Astrocyte of the spinal cord (primary cell): ENCODE measurements at regions not wholly inside any gene's neighbourhood (a gene's known extent, or its start where the extent isn't known, plus 50 kb on each side); places are given as distances from the start of the nearest gene placed in this dataset.

ENCODE experiments used
- DNase-seq: peaks from one replicate; pipeline ENCODE4 v3.0.0; 2011; ENCODE audit warnings: low read depth, low spot score
- H3K4me3 ChIP-seq: 2 replicates; pipeline ENCODE4 v1.5.1; 2011; ENCODE audit warnings: low read depth, mild to moderate bottlenecking, low read length, moderate library complexity
- in situ Hi-C: cut with HindIII; loops from 2 replicates; pipeline ENCODE4 v1.10.0; 2017; ENCODE audit warnings: low sequenced_read_pairs
- TF ChIP-seq, protein P1 (sequence below): IDR thresholded peaks from 2 replicates; pipeline ENCODE4 v1.5.1; 2012; ENCODE audit warnings: low read depth, mild to moderate bottlenecking, low read length, inconsistent platforms

DNA sequence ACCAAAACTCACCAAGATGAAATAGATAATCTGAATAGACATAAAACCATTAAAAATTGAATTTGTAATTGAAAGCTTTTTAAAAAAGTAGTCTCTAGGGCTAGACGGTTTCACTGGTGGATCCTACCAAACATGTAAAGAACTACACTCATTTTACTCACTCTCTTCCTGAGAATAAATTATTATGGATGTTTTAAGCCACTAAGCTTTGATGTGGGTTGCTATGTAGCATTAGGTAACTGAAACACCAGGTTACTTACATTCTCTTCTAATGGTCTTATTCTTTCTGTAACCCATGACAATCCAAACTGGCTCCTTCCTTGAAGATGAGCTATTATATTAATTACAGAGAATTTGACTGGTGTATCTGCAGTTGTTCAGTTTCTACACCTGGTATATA is 385.1 kb downstream of the PPP1R2C start:
- H3K4me3 ChIP-seq: no peak overlapping the region
- in situ Hi-C loops: no loop called here
- DNase-seq: no peak
- TF ChIP-seq, protein P1, sequence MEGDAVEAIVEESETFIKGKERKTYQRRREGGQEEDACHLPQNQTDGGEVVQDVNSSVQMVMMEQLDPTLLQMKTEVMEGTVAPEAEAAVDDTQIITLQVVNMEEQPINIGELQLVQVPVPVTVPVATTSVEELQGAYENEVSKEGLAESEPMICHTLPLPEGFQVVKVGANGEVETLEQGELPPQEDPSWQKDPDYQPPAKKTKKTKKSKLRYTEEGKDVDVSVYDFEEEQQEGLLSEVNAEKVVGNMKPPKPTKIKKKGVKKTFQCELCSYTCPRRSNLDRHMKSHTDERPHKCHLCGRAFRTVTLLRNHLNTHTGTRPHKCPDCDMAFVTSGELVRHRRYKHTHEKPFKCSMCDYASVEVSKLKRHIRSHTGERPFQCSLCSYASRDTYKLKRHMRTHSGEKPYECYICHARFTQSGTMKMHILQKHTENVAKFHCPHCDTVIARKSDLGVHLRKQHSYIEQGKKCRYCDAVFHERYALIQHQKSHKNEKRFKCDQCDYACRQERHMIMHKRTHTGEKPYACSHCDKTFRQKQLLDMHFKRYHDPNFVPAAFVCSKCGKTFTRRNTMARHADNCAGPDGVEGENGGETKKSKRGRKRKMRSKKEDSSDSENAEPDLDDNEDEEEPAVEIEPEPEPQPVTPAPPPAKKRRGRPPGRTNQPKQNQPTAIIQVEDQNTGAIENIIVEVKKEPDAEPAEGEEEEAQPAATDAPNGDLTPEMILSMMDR: no peak

- TF ChIP-seq, protein P1: no peak
- no peak overlapping the region for H3K4me3 ChIP-seq
- in situ Hi-C loops: no loop called here
- DNase-seq: no peak
Observed at GRCh38 chrX:42386681-42387080, 391.3 kb downstream of the PPP1R2C start.

DNA sequence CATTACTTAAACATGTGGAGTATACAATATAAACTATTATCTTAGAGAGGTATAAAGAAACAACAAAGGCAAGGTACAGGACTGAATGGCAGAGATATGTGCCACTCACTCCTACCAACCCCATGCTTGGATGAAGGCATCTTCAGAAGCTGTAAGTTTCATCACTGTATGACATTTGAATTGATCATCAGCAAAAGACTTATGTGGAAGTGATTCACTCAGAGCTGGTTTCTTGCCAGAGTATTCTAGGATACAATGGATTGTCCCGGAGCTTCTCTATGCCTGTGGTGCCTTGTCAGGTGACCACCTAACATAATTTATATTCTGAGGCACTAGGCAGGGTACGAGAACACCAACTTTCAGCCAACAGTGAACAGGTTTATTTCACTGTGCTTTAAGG is 392.2 kb downstream of the PPP1R2C start:
- TF ChIP-seq, protein P1: no peak
- H3K4me3 ChIP-seq: no peak overlapping the region
- in situ Hi-C loops: no loop called here
- DNase-seq: no peak

DNA sequence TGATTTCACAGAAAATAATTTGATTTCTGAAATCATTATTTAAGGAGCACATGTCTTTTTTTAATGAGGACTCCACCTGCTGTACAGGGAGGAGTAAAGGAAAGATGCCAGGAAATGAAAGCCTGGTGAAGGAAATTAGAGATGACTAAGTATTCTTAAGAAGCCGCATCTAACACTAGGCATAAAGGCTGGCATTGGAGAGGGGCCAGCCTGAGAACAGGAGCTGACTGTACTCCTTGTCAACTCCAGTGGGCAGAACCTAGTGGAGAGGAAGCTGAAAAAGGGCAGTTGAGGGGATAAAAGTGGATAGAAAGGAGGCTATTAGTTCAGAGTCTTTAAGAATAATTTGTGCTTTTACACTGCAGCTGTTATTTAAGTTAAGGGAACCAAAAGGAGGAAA is 393.0 kb downstream of the PPP1R2C start:
- no peak overlapping the region for H3K4me3 ChIP-seq
- in situ Hi-C loops: no loop called here
- no peak for DNase-seq
- TF ChIP-seq, protein P1: no peak

DNA sequence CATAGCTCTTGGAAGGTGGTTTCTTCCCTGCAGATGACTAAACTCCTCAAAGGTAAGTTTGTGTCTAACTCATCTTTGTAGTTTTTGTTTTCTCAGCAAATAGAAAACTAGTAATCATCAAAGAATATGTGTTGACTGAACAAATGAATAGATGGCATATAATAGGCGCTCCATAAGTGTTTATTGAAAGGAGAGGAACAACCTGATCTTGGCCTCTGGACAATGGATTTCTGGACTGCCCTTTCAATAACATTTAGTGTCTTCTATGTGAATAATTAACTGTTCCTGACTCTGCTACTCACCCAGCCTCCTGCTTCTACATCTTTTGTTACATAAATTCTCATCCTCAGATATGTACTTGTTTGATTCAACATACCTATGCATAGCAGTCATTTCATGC is 399.1 kb downstream of the PPP1R2C start:
- no peak overlapping the region for H3K4me3 ChIP-seq
- TF ChIP-seq, protein P1: no peak
- DNase-seq: no peak
- in situ Hi-C loops: no loop called here

DNA sequence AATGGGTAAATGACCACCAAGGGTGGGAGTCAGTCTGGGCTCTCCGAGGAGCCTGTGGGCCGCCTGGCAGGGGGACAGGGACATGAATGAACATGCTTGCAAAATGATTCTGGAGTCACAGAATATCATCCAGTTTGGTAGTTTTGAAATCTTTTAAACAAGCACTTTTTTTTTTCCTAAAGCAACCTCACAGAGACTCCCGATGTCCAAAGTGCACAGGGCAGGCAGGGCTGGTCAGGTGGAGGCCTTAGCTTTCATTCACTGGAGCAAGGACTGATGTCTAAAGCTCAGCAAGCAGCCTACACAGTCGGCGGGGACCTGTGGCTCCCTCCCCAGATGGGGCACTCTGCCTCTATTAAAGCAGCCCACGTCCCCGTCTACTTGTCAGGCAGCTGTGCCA is 402.9 kb downstream of the PPP1R2C start:
- DNase-seq: no peak
- H3K4me3 ChIP-seq: no peak overlapping the region
- in situ Hi-C loops: no loop called here
- TF ChIP-seq, protein P1: no peak

DNA sequence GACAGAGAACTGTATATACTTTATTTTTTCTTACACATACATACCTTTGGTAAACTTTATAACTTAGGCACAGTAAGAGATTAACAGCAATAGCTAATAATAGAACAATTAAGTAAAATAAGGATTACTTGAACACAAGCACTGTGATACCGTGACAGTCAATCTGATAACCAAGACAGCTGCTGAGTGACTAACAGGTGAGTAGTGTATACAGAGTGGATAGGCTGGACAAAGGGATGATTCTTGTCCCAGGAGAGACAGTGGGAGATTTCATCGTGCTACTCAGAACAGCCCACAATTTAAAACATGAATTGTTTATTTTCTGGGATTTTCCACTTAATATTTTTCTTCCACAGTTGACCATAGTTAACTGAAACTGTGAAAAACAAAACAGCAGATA is 411.8 kb downstream of the PPP1R2C start:
- DNase-seq: no peak
- H3K4me3 ChIP-seq: no peak overlapping the region
- in situ Hi-C loops: no loop called here
- TF ChIP-seq, protein P1: no peak
